ENCODE measurements at regions not wholly inside any gene's neighbourhood (a gene's known extent, or its start where the extent isn't known, plus 50 kb on each side); places are given as distances from the start of the nearest gene placed in this dataset.

DNA sequence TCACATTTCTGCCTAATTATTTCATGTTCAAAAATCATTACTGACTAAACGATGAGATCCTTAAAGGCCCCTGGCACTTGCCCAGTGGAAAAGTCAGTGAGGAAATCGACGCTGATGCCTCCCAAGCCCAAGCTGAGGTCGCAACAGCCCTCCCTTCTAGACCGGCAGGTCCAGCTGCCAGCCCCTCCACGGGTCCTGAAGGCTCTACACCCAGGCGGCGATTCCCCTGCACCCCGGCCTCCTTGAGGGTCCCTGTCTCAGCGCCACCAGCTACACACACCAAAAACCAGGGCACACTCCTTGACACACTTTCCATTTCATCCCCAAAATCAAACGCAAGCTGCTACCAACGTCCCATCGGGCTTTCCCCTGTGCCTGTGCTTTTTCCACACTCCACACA is 200.1 kb upstream of the RNF32 start:
- DNase-seq = no peak

DNA sequence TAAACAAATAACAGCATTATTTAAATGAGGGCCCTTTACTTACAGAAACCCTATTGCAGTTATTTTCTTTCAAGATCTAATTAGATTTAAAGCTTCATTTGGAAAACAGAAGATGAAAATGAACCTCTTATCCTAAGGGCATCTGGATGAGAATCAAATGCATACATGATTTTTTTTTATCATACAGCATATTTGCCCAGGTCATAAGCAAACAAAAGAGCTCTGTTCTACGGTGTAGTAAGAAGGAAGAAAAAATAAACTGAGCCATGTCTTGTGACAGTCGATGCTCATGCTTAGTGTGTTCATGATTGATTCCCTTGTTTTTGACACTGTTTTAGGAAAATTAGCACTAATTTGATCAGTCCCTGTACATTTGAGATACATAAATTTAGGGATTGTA is 202.6 kb upstream of the RNF32 start:
- DNase-seq = no peak

DNA sequence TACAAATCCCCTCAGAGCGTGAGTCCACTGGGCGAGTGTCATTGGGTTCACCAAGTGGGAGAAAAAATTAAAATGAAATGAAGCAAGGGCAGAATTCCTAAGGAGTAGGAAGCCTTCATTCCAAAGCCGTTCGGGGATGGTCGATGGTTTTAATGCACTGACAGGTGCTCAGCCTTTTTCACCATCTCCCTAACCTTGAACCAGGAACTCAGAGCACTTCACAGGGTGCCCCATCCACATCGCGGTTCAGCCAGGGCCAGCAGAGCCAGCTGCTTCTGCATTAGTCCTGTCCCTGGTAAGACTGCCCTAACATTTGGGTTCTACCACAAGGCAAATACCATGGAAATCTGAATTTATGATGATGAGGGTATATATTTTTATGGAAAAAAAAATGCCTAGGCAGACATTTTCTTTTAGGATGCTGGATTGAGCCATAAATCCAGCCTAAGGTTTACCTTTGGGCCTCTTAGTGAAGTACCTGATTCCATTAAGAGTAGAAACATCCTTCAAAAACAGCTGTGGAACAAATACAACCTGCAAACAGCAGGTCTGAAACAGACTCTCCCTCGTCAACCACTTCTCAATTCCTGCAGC is 203.5 kb upstream of the RNF32 start:
- DNase-seq = no peak

DNA sequence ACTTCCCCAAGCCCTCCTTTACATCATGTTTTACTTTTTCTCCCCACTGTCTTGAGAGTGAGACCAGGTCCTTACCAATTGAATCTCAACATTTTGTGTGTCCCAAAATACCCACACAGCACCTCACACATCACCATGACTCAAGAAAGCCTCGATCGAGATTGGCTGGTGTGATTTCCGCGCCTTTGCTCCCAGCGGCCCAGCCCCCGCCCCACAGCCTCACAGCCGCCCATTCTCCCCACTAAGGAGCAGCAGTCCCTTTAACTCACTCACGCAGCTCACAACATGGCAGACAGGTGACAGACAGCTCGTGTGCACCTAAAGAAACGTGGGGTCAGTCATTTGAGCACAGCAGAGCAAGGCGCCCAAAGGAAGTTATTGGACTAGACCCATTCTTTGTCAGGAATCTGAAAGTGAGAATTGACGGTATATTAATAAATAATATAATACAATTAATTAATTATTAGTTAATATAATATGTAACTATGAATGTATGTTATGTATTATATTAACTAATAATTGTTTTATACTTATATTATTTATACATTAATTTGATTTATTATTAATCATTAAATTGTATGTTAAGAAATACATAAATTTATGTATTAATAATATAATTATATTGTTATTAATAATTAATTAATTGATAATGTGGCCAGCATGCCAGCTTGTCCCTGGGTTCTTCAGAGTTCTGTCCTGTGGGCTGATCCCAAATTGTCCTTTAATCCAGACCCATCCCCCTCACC is 204.9 kb upstream of the RNF32 start:
- DNase-seq = no peak

DNA sequence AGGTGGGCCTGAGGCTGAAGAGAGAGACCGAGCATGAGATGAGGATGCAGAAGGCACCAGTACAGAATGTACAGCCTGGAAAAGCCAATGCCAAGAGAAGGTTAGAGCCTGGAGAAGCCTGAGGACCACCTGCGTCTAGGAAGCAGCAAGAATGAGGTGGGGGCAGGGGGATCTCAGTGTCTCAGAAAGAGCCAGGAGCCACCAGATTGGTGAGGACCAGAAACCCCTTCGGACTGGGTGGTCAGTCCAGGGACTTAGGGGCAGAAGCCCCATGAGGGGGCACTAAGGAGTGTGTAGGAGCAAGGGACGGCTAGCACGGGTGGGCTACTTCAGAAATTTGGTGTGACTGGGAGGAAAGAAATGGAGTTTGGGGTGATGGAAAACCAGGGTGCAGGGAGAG is 205.9 kb upstream of the RNF32 start:
- DNase-seq = no peak

DNA sequence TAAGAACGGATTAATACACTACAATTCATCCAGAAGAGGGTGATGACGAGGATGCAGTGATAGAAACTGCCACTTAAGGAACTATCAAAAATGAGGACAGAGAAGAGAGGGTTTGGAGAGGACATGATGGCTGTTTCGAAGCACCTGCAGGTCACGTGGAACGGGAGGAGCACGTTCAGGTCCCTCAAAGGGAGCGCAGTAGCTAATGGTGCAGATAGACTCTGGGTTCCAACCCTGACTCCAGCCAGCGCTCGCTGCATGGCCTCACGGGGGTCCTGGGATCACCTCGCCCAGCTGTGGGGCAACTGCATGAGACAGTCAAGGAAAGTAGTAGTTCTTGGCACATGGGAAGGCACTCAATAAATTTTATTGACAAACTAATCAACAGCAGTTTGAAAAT is 208.6 kb upstream of the RNF32 start:
- no peak for DNase-seq

DNA sequence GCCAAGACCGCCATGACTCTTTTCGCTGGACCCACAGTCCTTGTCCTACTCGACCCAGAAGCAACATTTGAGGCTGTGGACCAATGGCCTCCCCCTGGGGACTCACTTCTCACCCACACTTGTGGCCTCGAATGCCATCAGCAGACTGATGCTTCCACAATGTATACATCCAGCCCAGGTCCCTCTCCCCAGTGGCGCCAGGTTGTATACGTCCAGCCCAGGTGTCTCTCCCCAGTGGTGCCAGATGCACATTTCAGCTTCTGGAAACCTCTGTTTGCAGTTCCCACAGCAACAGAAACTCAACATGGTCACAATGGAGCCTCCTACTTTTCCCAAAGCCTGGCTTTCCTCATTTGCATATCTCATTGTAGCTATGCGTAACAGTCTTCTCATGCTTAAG is 210.5 kb upstream of the RNF32 start:
- DNase-seq = no peak

DNA sequence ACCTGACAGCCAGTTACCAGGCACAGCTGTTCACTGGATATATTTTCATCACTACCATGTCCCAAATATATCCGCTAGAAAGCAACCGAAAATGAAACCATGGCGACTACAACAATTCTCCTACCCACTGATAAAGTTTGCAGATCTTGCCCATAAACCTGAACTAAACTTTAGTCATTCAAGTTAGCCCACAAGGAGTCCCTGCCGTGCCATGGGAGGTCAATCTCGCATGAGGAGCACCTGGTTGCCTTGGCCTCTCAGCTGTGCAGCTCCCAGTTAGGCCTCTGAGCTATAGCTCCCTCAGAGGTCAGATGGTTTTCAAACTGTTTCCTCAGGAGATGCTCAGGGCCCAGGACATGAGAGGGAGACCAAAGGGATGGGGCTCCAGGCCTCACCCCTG is 211.1 kb upstream of the RNF32 start:
- no peak for DNase-seq

DNA sequence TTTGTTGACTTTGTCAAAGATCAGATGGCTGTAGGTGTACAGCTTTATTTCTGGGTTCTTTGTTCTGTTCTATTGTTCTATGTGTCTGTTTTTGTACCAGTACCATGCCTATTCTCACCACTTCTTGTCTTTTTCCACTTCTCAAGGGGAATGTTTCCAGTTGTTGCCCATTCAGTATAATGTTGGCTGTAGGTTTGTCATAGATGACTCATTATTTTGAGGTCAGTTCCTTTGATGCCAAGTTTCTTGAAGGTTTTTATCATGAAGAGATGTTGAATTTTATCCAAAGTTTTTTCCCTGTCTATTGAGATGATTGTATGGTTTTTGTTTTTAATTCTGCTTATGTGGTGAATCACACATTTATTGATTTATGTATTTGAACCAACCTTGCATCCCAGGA is 216.7 kb upstream of the RNF32 start:
- no peak for DNase-seq

DNA sequence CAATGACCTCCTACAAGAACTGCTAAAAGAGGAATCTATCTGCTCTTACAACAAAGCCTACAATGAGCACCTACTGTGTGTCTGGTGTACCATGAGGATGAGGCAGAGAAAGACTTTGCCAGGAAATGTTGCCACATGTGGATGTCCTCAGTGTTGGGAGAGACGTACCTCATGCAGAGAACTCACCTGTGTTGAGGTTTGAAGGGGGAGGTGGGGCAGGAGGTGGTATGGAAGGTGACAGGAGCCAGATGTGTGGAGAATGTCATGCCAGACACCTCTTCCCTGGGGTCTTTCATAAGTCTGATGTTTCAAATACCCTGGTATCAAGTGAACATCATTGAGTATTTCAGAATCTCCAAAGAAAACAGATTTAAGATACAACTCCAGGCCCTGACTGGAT is 220.1 kb upstream of the RNF32 start:
- no peak for DNase-seq

DNA sequence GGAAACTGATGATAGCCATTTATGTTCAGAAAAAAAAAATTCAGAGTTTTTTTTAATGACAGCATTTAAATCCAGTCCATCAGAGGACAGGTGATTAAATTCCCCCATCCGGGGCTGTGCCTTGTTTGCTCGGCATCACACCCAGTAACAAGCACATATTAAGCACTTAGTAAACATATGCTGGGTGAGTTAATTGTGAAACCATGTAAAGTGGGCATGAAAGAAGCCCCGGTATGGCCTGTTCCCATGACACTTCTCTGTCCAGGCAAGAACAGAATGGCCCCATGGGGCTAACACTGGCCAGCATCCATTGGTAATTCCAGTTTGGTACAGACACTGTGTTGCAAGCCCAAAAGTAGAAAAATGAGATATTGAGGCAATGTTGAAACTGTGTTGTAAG is 220.8 kb upstream of the RNF32 start:
- no peak for DNase-seq

DNA sequence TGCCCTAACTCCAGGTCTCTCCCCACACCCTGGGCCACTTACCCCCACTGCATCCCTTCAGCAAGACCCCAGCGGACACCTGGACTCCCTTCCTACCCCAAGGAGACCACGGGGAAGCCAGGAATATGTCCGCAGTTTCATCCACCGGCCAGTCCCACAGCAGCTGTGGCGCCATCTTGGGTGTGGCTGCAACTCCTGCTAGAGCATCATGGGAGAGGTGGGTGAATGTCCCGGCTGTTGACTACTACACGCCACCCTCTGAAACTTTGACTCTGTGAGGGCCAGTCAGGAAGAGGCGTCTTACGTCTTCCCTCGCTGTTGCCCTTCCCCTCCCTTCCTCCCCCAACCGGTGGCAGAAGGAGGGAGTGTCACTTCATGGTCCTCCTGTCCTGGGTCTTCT is 238.3 kb upstream of the RNF32 start:
- DNase-seq = no peak

DNA sequence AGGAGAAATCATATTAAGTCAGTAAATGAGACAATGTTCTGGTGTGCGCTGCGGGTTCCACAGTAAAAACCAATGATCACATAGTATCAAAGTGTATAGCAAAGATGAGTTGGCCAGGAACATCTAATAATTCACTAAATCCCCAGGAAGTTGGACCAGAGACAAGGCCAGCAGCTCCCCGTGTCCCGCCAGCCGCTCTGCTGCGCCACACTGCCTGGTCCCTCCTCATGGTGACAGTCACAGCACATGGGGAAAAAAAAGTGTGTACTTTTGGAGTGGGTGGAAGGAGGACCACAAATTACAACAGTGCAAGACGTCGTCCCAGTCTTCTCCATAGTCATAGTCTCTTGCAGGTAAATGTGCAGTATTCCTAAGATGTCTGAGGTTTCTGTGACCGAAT is 239.0 kb upstream of the RNF32 start:
- no peak for DNase-seq

DNA sequence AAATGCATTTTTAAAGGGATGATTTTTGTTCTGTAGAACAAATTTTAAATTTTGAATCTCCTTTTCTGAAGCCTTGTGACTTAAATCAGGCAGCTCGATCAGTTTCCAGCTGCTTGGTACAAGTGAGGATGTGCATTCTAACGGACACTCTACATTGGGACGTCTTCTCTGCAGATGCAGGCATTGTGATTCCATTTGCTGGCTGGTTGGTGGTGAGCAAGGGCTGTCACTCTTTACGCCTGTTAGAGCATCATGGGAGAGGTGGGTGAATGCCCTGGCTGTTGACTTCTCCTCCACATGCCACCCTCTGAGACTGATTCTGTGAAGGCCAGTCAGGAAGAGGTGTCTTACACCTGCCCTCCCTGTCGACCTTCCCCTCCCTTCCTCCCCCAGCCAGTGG is 240.5 kb upstream of the RNF32 start:
- DNase-seq = no peak

DNA sequence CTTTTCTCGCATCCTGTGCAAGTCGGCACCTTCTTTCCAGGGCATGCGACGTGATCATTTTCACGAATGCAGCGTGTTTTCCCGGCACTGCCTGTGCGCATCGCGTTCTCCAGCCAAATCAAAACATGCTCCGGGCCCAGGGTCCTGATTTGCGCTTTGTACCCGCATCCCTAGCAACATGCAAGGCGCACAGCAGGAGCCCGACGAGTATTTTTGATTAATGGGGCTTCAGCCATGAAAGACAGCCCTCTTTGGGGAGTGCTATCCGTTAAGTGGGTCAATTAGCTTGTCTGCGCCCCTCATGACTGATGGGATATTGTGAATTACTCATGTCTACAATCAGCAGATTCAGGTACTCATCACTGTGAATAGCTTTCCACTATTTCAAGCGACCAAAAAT is 243.3 kb upstream of the RNF32 start:
- no peak for DNase-seq

DNA sequence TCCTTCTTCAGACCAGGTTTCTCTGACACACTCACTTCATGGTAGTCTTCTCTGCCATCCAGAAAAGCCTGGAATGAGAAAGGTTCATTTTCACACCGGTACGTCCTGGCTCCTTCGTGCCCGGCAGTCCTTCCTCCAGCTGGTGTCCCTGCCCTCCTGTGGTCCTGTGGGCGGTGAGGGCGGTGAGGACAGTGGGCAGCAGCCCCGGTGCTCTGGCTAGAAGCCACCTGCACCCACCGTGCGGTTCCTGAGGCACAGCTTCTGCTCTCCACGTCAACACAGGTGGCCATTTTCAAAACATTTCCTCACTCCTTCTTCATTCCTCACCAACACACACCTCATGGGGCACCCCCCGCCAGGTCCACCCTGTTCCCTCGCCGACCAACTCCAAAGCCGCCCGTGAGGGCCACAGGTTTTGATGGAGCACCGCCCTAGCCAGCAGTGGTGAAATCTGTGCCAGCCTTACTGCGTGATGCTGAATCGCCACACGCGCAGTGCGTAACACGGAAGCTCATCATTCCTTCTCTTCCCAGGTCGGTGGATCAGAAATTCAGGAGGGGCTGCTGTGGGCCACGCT is 251.4 kb upstream of the RNF32 start:
- no peak for DNase-seq

DNA sequence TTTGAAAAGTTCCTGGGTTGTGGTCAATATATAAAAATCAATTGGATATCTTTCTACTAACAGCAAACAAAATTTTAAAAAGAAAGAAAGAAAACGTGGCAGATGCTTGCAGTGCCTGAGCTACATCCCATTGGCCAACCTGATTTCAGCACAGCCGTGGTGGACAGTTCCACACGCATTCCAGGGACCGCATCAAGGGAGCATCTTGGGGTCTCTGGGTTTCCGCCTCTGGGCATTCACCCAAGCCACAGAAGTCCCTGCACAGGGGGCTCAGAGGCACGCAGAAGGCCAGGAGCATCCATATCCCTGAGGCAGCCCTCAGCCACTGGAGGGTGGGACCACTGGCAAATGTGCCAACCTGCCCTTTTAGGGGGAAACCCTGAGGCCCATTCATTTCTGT is 254.5 kb upstream of the RNF32 start:
- DNase-seq = no peak

DNA sequence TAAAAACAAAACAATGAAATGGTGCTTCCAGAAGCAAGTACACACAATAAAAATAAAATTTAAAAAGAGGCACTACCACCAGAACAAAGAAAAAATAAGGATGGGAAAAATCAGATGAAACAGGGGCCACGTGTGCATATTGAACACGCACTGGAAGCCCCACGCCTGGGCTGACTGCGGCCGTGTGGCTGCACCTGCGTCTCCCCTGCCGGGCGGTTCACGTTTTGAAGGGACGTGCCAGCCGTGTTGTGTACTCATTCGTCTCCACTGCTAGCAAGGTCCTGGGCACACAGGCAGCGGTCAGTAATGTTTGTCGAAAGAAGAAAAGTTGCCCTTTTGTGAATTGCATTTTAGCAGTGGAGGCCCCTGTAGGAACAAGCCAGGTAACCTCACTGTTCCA is 255.9 kb upstream of the RNF32 start:
- no peak for DNase-seq

DNA sequence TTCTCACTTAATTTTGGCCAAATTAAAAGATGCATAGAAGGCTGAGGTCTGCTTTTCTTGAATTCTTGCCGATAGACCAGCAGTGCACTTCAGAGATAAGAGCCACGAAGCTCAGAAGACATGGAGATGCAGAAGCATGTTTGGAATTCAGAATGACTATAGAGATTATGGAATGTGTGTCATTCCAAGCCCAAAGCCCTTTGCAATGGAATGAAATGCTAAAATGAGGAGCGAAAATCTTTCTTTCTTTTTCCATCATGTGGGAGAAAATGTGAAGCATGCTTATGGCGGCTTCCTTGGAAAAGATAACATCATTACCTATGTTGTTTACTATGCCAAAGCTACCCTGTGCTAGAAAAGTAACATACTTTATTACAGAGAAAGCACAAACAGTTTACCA is 257.0 kb upstream of the RNF32 start:
- no peak for DNase-seq

DNA sequence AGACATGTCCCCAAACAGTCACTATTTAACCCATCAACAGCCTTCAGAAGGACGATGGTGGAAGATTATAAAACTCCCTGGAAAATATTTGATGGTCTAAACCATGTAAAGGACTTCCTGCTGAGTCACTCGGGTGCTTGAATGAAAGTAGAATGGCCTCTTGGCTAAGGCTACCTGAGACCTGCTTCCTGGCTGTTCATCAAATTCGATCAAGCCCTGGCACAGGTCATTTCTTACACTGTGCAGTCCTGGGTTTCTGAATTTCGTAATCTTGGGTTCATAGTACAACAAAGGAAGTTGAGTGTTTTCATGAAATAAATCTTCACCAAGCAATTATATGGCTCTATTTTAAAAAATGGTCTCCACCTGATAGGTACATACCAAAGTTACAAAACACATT is 260.3 kb upstream of the RNF32 start:
- DNase-seq = no peak

DNA sequence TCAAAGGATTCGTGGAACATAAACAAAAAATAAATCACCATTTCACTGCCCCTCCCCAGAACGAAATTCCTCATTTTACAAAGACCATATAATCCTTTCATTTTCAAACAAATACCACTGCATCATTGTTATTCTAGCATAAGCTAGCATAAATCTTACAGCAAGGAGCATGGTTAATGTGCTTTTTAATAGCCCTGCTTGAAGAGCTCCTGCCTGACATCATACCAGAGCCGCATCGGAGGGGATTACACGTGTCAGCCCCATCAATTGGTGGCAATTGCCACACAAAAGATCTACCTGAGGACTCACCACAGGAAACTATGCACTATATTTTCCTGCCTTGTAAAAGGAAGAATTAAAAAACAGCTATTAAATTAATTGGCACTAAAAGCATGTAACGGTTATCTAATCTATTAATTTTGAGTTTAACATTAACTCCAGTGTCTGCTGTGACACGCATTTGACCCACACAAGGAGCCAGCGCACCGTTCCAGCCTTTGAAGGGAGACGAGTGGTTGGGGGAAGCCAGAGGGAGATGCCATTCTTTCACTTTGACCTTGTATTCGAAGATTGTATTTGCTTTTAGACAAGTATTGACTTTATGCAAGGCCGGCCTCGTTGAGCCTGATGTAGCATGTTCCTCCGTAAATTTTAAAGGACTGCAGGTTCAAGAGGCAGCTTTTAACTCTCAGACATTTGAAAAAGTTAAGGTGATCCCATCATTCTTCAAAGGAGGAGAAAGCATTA is 261.1 kb upstream of the RNF32 start:
- no peak for DNase-seq

DNA sequence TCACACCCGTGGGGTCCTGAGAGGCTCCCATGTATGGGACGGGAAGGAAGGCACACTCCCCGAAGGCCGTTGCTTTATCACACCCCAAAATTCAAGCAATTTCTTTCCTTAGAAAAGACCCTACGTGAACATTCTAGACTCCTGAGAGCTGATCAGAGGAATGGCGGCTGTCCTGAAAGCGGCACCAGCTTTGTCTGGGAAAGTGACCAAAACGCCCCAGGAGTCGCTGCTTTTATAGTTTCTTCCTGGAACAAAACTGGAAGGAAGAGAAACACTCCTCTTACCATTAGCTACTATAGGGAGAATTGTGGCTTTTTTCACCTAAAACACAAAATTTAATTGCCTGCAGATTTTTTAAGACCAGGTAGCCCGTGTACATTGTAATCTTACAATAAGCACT is 261.8 kb upstream of the RNF32 start:
- no peak for DNase-seq

DNA sequence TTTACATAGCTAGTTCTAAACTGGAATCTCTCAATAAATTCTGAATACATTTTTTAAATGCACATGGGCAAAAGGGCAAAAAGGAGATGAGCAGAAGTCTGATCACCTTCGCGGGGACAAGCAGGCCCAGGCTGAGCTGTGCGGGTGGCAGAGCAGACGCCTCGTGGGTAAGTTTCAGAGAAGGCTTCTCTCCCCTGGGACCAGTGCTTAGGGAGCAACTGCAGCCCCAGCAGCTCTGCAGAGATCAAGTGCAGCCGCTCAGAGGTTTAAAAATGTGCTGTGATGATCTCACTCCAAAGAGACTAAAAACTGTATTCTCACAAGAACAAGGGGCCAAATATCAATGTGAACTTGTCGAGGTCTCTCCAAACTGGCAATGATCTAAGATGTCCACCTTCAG is 264.3 kb upstream of the RNF32 start:
- no peak for DNase-seq

DNA sequence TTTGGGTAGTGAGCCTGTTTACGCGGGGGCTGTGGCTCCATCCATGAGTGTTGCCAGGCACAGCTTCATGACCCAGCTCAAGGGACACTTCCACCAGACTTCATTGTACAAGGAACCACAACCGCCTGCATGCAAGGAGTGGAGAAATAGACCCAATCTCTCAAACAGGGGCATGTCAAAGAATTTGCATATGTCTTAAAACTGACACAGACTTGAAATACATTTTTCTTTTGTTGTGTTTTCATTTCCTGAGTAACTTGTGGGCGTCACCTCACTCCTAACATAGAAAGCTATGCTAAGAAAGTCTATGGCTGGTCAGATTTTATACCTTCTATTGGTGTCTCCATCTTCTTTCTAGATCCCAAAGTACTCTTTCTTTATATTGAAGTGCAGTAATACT is 266.2 kb upstream of the RNF32 start:
- no peak for DNase-seq

All from activated CD4-positive, alpha-beta T cell treated with anti-CD3 and anti-CD28 coated beads, Interleukin-10, Interleukin-2, amounts not matched to agents 100 ng/mL and 50 ng/mL, durations not matched to agents 16 hours and 8 hours (primary cell).